PC-9 (cell line): ENCODE measurements at regions not wholly inside any gene's neighbourhood (a gene's known extent, or its start where the extent isn't known, plus 50 kb on each side); places are given as distances from the start of the nearest gene placed in this dataset.

Experiments
- BruUV-seq: library from RNA; stranded (reverse); fragments of 400-500 nt; replicated peaks from 2 replicates; lab custom pipeline; 2021; lab: Mats Ljungman, UMichigan
- CTCF ChIA-PET: fragments of 300-600 bp; sonication (Branson Sonifier 250); formaldehyde crosslinking; loops from one replicate; lab custom pipeline; 2022; ENCODE audit warnings: antibody characterized with exemption; lab: Charles Lee
- POLR2A ChIA-PET: fragments of 300-600 bp; sonication (Branson Sonifier 250); formaldehyde crosslinking; loops from one replicate; lab custom pipeline; 2022; ENCODE audit warnings: antibody characterized with exemption; ENCODE audit not compliant: unreplicated experiment; lab: Charles Lee
- DNase-seq, 2 experiments: peaks; one replicate each; pipeline versions ENCODE4 v3.0.0 to v3.0.0-alpha.2; 2015 to 2022; ENCODE audit warnings: mixed read lengths in 1 of 2
- H2AFZ ChIP-seq: fragments of 200-600 bp; sonication (generic); 2 replicates; pipeline ENCODE4 v1.8.1; 2017; ENCODE audit warnings: antibody characterized with exemption
- H3F3A ChIP-seq: fragments of 200-600 bp; sonication (generic); 2 replicates; pipeline ENCODE4 v1.8.1; 2017; ENCODE audit warnings: antibody characterized with exemption, mild to moderate bottlenecking, low read depth; ENCODE audit not compliant: insufficient read depth
- H3K27ac ChIP-seq: fragments of 200-600 bp; sonication (generic); 2 replicates; pipeline ENCODE4 v1.6.1; 2016; ENCODE audit warnings: mixed run types
- H3K27me3 ChIP-seq: fragments of 200-600 bp; sonication (generic); 2 replicates; pipeline ENCODE4 v1.6.1; 2016; ENCODE audit warnings: low read depth, mixed run types; ENCODE audit not compliant: insufficient read depth
- H3K36me3 ChIP-seq: fragments of 200-600 bp; sonication (generic); 2 replicates; pipeline ENCODE4 v1.6.1; 2016; ENCODE audit warnings: low read depth, mixed run types
- H3K4me1 ChIP-seq: fragments of 200-600 bp; sonication (generic); replicated peaks from 2 replicates; pipeline ENCODE4 v1.6.1; 2016; ENCODE audit warnings: mixed run types; ENCODE audit not compliant: insufficient read depth
- H3K4me2 ChIP-seq: fragments of 200-600 bp; sonication (generic); 2 replicates; pipeline ENCODE4 v1.6.1; 2017; ENCODE audit warnings: mixed run types
- H3K4me3 ChIP-seq: fragments of 200-600 bp; sonication (generic); 2 replicates; pipeline ENCODE4 v1.6.1; 2016; ENCODE audit warnings: mixed run types
- H3K79me2 ChIP-seq: fragments of 200-600 bp; sonication (generic); 2 replicates; pipeline ENCODE4 v1.6.1; 2017; ENCODE audit warnings: low read depth, mixed run types
- H3K9me2 ChIP-seq: fragments of 200-600 bp; sonication (generic); 2 replicates; pipeline ENCODE4 v1.8.1; 2017; ENCODE audit warnings: mild to moderate bottlenecking; ENCODE audit not compliant: insufficient read depth
- H3K9me3 ChIP-seq: fragments of 200-600 bp; sonication (generic); 2 replicates; pipeline ENCODE4 v1.8.1; 2016; ENCODE audit warnings: low read depth; ENCODE audit not compliant: insufficient read depth
- H4K20me1 ChIP-seq: fragments of 200-600 bp; sonication (generic); 2 replicates; pipeline ENCODE4 v1.8.1; 2017; ENCODE audit not compliant: insufficient read depth
- EZH2 ChIP-seq: fragments of 200-600 bp; sonication (generic); IDR thresholded peaks from 2 replicates; pipeline ENCODE4 v1.8.0; 2017; ENCODE audit warnings: antibody characterized with exemption, low read depth
- intact Hi-C: fragments of 100-400 bp; cut with micrococcal nuclease; formaldehyde crosslinking; loops from one replicate; pipeline ENCODE4 v1.10.0; 2022; ENCODE audit not compliant: unreplicated experiment
- TF ChIP-seq, protein P1 (sequence below): fragments of 200-600 bp; sonication (generic); conservative IDR thresholded peaks from 2 replicates; pipeline ENCODE4 v1.6.1; 2017; ENCODE audit warnings: mixed run types, antibody characterized with exemption, mild to moderate bottlenecking, moderate library complexity

DNA sequence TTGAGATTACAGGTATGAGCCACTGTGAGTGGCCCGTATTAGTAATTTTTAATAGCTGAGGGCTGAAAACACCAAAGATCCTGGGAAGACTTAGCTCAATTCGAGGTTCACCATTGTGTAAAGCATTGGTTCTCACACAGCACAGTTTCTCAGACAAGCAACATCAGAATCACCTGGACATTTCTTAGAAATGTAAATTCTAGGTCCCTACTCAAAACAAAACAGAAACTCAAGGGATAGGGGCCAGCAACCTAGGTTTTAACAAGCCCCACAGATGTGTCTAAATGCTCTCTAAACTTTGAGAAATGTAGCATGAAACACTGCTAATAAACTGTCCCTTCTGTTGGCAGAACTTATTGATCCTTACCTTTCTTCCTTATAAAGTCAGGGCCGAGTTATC lies 681.2 kb downstream of the RNF144A start:
- BruUV-seq = no TSS peak
- no peak overlapping the region for H3K4me3 ChIP-seq

DNA sequence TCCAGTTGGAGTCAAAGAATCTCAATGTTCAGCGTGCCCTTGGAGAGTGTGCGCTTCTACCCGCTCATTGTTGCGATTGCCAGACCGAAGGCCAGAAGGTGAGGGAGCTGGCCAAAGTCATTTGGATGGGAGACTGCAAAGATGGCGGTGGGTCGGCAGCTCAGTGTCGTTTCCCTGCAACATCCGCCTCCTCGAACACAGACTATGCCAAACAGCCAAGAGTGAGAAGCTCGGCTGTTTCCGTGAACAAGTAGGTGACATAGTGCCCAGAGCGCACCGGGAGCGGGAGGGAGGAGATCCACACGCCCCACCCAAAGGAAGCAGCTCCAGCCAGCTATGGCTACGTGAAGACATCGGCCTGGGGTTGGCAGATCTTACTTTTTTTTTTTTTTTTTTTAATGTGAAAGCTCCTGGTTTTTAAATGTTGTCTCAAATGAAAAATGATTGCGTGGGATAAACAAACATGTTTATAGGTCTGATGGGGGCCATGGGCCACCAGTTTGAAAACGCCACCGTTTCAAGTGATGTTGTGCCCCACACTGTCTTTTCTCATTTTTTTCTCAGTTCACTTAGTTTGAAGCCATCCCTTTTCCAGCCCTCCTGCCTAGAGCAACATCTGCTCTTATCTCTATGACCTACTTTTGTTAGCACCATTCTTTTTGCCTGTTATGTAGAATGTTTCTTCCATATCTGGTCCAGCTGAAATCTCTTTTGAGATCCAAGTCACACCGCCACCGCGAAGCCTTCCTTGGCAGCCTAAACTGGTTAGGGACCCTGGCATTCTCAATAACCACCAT lies 682.4 kb downstream of the RNF144A start:
- ChIA-PET CTCF (no interaction called here), POLR2A (no interaction called here)
- Histone ChIP-seq H3K27me3 (peaks cover 29% of the 10 kb centered on the region; the same call in 1 of the 2 replicates), H3K4me1 (no peaks in the 10 kb centered on the region), H3K9me3 (no peaks in the 10 kb centered on the region), H3K4me3 (no peak overlapping the region), H3K36me3 (no peaks in the 10 kb centered on the region), H2AFZ (no peak overlapping the region), H3K27ac (no peak overlapping the region), H4K20me1 (no peaks in the 10 kb centered on the region), H3K4me2 (no peak overlapping the region), H3F3A (no peaks in the 10 kb centered on the region), H3K9me2 (no peaks in the 10 kb centered on the region), H3K79me2 (no peaks in the 10 kb centered on the region)
- intact Hi-C loops = no loop called here
- no TSS peak for BruUV-seq
- DNase-seq = no peak
- TF ChIP-seq, protein P1, sequence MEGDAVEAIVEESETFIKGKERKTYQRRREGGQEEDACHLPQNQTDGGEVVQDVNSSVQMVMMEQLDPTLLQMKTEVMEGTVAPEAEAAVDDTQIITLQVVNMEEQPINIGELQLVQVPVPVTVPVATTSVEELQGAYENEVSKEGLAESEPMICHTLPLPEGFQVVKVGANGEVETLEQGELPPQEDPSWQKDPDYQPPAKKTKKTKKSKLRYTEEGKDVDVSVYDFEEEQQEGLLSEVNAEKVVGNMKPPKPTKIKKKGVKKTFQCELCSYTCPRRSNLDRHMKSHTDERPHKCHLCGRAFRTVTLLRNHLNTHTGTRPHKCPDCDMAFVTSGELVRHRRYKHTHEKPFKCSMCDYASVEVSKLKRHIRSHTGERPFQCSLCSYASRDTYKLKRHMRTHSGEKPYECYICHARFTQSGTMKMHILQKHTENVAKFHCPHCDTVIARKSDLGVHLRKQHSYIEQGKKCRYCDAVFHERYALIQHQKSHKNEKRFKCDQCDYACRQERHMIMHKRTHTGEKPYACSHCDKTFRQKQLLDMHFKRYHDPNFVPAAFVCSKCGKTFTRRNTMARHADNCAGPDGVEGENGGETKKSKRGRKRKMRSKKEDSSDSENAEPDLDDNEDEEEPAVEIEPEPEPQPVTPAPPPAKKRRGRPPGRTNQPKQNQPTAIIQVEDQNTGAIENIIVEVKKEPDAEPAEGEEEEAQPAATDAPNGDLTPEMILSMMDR = no peak

More for the DNA sequence above, 681.2 kb downstream of the RNF144A start:
- no peak for DNase-seq
- Histone ChIP-seq H3K79me2 (no peaks in the 10 kb centered on the region), H3K9me2 (no peaks in the 10 kb centered on the region), H3F3A (no peaks in the 10 kb centered on the region), H3K36me3 (no peaks in the 10 kb centered on the region), H4K20me1 (no peaks in the 10 kb centered on the region), H3K27ac (no peak overlapping the region), H3K27me3 (peaks cover 29% of the 10 kb centered on the region; the same call in 1 of the 2 replicates), H2AFZ (no peak overlapping the region), H3K4me1 (no peaks in the 10 kb centered on the region), H3K9me3 (no peaks in the 10 kb centered on the region), H3K4me2 (no peak overlapping the region)
- TF ChIP-seq EZH2 = no peak
- TF ChIP-seq, protein P1 = no peak
- intact Hi-C loops = no loop called here
- CTCF ChIA-PET = no interaction called here
- POLR2A ChIA-PET = no interaction called here

DNA sequence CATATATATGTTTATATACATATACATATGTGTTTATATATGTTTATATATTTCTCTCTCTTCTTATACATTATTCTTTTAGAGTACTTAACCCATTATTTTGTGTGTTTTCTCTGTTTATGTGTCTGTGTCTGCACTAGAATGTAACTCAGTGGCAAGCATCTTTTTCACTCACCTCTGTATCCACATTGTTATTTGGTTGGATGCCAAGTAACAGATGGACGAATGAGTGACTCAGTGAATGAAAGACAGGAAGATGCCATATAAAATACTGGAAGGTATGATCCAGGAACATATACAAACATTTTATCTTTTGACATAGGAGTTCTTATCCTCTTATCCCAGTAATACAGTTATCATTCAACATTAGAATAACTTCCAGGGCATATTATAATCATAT lies 684.8 kb downstream of the RNF144A start:
- Histone ChIP-seq H3K9me2 (no peaks in the 10 kb centered on the region), H2AFZ (no peak overlapping the region), H3K36me3 (no peaks in the 10 kb centered on the region), H3K9me3 (no peaks in the 10 kb centered on the region), H3K27me3 (peaks cover 34% of the 10 kb centered on the region; the same call in 1 of the 2 replicates), H3K4me1 (no peaks in the 10 kb centered on the region), H3K4me2 (no peak overlapping the region), H3F3A (no peaks in the 10 kb centered on the region), H3K4me3 (no peak overlapping the region), H4K20me1 (no peaks in the 10 kb centered on the region), H3K27ac (no peak overlapping the region), H3K79me2 (no peaks in the 10 kb centered on the region)
- TF ChIP-seq, protein P1 = no peak
- no peak for TF ChIP-seq EZH2
- no peak for DNase-seq
- intact Hi-C loops = no loop called here
- POLR2A ChIA-PET = no interaction called here
- no TSS peak for BruUV-seq
- CTCF ChIA-PET = no interaction called here
